ENCODE measurements at regions not wholly inside any gene's neighbourhood (a gene's known extent, or its start where the extent isn't known, plus 50 kb on each side); places are given as distances from the start of the nearest gene placed in this dataset.

DNA sequence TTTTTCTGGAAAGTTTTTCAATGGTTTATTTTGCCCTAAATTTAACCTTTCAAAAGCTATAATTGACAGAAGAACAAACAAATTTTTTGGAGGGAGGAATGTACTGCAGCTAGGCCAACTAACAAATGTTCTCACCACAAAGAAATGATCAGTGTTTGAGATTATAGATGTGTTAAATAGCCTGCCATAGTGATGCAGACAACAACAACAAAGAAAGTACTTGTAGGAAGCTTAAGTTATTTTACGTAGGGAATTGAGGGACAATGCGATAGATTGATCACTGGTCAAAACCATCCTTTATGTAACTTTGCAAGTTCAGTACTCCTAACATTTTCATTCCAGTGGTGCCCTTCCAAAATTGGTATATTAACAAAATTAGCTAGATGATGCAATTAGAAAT lies 340.4 kb downstream of the SH3BGRL start (continued):
- TF ChIP-seq RAD21 (IDR thresholded peaks at IDR 0.05 in 1 of 2, conservative IDR thresholded peaks at IDR 0.05 in 1 of 2; ENCODE audit: low read depth in 2 of 2, low read length in 2 of 2), result no peak
- 0 out of 2 replicates have a peak, but pooled peaks have one; percentile 11 for TF ChIP-seq POU5F1 (IDR thresholded peaks at IDR 0.05; ENCODE audit: low read depth, low read length)
- TF ChIP-seq ZNF274 (IDR thresholded peaks at IDR 0.05; ENCODE audit: borderline replicate concordance, extremely low read depth, low read length), result no peak
- TF ChIP-seq RFX5 (IDR thresholded peaks at IDR 0.05; ENCODE audit: borderline replicate concordance, low read depth, low read length), result no peak
- TF ChIP-seq EZH2 (IDR thresholded peaks at IDR 0.05; ENCODE audit: low read depth, low read length, severe bottlenecking), result no peak

All from H1 (cell line).